Stimulated activated CD4-positive, alpha-beta T cell treated with anti-CD3 and anti-CD28 coated beads, Interleukin-4, amount 100 ng/mL, for 48 hours (primary cell): ENCODE measurements at regions not wholly inside any gene's neighbourhood (a gene's known extent, or its start where the extent isn't known, plus 50 kb on each side); places are given as distances from the start of the nearest gene placed in this dataset.
"Not testable (repeated sequence)": the region's sequence is repeated elsewhere in the genome, so short reads cannot be mapped to it uniquely, and the experiment has no call there.

ENCODE experiments used
- DNase-seq, 2 donors: peaks; one replicate each; pipeline ENCODE4 v3.0.0-alpha.2; 2020; ENCODE audit warnings: low read depth in 2 of 2

DNA sequence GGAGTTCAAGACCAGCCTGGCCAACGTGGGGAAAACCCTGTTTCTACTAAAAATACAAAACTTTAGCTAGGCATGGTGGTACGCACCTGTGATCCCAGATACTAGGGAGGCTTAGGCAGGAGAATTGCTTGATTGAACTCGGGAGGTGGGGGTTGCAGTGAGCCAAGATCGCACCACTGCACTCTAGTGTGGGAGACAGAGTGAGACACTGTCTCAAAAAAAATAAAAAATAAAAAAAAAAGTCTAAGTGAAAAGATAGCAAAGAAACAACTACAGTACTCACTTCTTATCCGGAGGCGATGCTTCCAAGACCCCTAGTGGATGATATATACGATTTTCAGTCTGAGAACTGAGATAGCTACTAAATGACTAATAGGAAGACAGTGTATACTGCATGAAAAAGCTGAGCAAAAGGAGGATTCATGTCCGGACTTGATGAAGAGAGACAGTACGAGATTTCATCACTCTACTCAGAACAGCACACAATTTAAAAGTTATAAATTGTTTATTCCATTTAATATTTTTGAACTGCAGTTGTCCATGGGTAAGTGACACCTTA is 138.7 kb upstream of the GOLGA6L6 start:
- DNase-seq, result not testable (repeated sequence)

- no peak for DNase-seq
Measured at GRCh38 chr15:20672470-20672869, 130.9 kb upstream of the GOLGA6L6 start.

- DNase-seq, result no peak
Measured at GRCh38 chr15:20671675-20672074, 130.1 kb upstream of the GOLGA6L6 start.

- DNase-seq, result not testable (repeated sequence)
Measured at GRCh38 chr15:20666410-20666809, 124.8 kb upstream of the GOLGA6L6 start.

DNA sequence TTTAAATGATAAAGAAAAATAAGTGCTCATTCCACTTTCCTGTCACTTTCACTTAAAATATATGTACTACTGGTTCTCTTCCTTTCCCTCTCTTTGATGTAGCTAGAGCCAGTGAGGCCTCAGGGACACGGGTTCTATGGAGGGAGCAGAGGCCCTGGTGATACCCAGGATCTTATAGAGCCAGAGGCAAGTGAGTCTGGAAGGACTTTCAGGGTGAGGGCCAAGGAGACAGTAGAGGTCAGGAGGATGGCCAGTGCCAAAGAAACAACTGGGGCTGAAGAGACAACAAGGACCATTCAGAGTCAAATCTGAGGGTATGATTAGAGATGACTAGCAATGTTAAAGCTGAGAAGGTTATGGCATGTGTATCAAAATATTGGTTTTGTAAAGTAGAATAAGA is 124.1 kb upstream of the GOLGA6L6 start:
- DNase-seq, result no peak

DNA sequence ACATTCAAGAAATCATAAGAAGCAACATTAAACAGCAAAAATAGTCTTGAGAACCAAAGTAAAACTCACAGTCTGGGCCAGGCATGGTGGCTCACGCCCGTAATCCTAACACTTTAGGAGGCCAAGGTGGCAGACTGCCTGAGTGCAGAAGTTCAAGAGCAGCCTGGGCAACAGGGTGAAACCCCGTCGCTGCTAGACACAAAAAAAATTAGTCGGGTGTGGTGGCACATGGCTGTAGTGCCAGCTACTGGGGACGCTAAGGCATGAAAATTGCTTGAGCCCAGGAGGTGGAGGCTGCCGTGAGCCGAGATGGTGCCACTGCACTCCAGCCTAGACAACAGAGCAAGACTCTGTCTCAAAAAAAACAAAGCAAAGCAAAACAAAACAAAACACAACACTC is 117.7 kb upstream of the GOLGA6L6 start:
- DNase-seq, result no peak

DNA sequence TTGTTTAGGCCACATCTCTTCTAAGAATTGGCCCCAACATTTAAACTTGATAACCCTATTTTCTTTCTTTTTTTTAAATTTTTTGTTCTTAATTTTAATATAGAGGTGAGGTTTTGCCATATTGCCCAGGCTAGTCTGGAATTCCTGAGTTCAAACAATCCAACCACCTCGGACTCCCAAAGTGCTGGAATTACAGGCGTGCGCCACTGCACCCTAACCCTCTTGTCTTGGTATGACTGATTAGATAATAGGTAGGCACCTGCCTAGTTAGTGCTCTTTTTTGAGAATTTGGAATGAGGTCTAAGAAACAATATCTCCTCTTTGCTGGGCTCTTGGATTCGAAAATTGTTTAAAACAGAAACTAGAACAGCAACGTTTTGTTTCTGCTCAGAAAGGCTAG is 116.4 kb upstream of the GOLGA6L6 start:
- no peak for DNase-seq

DNA sequence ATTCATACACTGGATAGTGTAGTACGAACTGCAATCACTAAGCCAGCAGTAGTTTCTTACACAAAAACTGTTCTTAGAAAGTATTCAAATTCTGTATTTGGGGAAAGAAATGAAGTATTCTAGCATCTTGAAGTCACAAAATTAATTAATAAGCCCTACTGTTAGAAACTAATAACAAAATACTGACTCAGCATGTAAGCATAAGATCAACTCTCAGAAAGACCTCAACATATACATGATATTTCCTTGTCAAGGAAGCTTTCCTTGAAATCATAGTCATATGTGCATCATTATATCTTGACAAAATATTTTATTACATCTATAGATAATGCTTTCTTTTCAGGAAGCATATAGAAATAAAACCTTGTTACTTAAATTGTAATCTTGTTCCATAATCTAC is 115.5 kb upstream of the GOLGA6L6 start:
- DNase-seq, result no peak

DNA sequence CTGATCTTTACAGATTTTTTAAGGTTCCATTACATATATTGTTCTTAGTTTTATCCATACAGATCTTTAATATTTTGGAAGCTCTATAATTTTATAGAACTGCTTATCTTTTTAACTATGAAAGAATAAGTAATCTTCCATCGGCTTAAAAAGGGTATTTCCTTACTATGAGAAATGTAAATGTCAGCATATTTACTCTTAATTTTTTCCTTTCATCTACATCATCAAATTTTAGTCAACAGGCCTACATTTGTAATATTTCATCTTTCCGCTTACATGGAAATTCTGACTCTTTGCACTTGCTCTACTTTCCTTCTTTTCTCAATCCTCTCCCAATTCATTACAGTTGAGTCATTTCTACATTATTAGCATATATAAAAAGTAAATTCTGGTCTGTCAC is 111.3 kb upstream of the GOLGA6L6 start:
- no peak for DNase-seq

GRCh38 chr15:20648402-20648975 is 106.9 kb upstream of the GOLGA6L6 start:
- DNase-seq, result not testable (repeated sequence)

- DNase-seq, result no peak
Measured at GRCh38 chr15:20646529-20647142, 105.0 kb upstream of the GOLGA6L6 start.

- DNase-seq, result peak in 1 of 2 donors; percentile 18
Measured at GRCh38 chr15:20645956-20646355, 104.4 kb upstream of the GOLGA6L6 start.

DNA sequence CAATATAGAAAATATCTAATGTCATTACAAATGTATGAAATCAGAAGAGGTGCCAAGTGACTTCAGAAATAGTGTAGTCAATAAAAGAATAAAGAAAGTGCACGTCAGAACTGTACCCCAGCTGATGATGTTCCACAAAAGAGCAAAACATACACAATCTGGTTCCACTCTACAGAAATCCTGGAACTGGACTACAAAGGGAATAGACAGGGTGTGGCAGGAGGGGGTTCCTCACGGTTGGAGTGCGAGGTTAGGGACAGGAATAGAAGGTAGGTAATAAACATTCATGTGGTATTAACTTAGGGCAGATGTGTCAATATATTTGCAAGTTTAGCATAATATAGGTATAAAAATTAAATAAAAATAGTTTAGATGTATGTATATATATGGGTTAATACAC is 103.3 kb upstream of the GOLGA6L6 start:
- DNase-seq, result no peak

DNA sequence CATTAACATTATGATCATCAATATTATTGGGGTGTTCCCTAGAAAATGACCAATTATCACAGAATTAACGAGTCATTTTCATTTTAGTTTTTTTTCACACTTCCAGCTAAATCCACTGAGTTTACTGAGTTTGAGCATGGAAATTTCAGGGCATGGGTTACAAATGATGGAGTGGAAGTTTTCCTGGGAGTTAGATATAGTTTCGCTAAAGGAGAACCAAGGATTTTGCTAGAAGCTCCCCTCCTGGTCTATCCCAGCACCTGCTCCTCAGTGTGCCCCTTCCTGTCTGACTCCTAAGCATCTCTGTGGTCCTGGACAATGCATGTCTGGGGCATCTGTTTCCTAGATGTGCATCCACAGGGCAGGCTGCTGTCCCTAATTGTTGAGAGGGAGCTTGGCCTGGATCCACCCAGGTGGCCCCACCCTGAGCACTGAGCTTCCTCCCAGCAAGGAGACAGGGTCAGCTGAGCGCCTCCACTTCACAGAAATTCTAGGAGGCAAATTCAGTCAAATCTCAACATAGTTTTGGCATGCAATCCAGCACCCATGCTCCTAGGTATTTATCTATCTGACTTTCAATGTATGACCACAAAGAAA is 102.3 kb upstream of the GOLGA6L6 start:
- no peak for DNase-seq

DNA sequence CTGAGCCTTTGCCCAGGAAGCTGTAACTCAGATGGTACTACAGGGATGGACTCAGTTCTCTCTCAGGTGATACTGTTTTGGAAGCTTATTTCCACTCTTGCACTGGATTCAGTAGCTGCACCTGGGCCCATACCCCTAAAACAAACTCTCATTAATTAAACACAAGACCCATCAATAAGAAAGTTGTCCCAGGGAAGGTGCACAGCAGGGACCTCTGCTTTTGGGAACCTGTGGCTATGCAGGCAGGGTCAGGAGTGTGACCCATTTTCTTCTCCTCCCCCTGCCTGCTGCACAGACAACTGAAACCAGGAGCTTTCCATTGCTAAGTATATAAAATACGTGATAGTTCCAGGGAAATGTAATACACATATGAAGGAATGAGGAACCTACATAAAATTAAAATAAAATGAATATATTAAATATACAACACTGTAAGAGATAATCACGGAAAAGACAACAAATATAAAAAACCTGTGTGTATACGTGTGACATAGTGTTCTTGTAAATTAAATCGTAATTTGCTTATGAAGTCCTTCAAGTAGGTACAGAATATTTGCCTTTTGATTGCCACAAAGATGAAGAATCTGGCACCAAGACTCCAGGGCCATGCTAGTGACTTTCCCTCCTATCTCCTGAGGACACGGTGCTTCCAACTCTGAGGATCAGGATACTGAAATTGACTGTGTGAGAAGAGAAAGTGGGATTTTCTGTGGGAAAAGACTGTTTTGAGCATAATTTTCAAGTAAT is 101.6 kb upstream of the GOLGA6L6 start:
- DNase-seq, result no peak

DNA sequence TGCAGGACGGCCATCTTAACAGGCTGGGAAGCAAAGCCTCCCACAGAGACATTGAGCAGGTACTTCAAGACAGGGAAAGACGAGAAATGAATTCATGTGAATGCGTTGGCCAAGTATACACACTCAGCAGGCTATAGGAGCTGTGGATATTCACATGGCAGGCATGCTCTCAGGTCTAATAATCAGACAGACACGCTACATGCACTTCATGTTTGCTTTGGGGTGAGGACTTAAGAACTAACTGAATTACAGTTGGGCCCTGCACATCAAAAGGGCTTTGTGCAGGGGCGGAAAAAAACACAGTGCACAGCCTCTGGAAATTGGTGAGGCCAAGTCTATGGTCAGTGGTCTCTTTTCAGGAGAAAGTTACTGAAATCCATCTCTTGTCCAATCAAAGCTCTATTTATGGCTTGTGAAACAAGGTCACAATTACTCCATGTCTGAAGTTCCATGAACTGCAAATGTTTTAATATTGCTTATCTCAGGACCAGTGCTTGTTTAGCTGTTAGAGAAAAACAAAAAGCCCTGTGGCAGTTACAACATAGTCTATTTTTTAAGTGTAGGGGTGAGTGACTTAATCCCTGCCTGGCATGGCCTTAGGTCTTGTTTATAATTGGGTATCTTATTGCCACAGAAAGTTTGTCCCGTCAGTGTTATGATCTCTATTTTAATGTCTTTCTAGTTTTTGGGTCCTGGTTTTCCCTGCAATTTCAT is 100.6 kb upstream of the GOLGA6L6 start:
- no peak for DNase-seq

GRCh38 chr15:20640427-20640826 is 98.8 kb upstream of the GOLGA6L6 start:
- DNase-seq, result not testable (repeated sequence)

- not testable (repeated sequence) for DNase-seq
Measured at GRCh38 chr15:20639224-20639623, 97.6 kb upstream of the GOLGA6L6 start.

- not testable (repeated sequence) for DNase-seq
Measured at GRCh38 chr15:20637499-20637898, 95.9 kb upstream of the GOLGA6L6 start.

DNA sequence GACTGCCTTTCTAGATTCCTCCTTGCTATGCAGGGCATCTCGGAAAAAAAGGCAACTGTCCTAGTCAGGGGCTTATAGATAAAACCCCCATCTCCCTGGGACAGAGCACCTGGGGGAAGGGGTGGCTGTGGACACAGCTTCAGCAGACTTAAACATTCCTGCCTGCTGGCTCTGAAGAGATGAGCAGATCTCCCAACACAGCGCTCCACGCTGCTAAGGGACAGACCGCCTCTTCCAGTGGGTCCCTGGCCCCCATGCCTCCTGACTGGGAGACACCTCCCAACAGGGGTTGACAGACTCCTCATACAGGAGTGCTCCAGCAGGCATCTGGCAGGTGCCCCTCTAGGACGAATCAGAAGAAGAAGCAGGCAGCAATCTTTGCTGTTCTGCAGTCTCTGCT is 87.9 kb upstream of the GOLGA6L6 start:
- not testable (repeated sequence) for DNase-seq

DNA sequence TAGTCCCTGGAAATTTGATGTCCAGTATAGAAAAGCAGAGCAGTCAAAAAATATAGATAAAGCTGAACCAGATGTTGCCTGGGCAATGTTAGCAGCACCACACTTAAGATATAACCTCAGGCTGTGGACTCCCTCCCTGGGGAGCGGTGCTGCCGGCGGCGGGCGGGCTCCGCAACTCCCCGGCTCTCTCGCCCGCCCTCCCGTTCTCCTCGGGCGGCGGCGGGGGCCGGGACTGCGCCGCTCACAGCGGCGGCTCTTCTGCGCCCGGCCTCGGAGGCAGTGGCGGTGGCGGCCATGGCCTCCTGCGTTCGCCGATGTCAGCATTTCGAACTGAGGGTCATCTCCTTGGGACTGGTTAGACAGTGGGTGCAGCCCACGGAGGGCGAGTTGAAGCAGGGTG is 86.9 kb upstream of the GOLGA6L6 start:
- not testable (repeated sequence) for DNase-seq

DNA sequence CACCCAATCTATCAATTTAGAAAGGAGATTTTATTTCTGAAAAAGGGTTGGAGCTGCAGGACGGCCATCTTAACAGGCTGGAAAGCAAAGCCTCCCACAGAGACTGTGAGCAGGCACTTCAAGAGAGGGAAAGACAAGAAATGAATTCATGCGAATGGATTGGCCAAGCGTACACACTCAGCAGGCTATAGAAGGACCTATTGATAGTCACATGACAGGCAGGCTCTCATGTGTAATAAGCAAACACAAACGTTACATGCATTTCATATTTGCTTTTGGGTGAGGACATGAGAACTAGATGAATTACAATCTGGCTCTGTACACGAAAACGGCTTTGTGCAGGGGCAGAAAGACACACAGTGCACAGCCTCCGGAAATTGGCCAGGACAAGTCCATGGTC is 83.9 kb upstream of the GOLGA6L6 start:
- not testable (repeated sequence) for DNase-seq
